Heart left ventricle (tissue), 13 donors: ENCODE measurements at regions not wholly inside any gene's neighbourhood (a gene's known extent, or its start where the extent isn't known, plus 50 kb on each side); places are given as distances from the start of the nearest gene placed in this dataset.

Experiments used
- CTCF ChIP-seq, 12 donors: fragments of 200-600 bp; sonication (generic) in 4 of 12; IDR thresholded peaks; one replicate each; pipeline versions ENCODE4 v1.5.0 to v1.8.0; 2018 to 2022; ENCODE audit warnings: antibody characterized with exemption in 12 of 12, mild to moderate bottlenecking in 5 of 12
- POLR2A ChIP-seq, 2 donors: fragments of 450-650 bp; IDR thresholded peaks; one replicate each; pipeline ENCODE4 v1.6.1; 2017; ENCODE audit warnings: antibody characterized with exemption in 2 of 2, mild to moderate bottlenecking in 2 of 2, moderate library complexity in 2 of 2
- donor health status: ischemic (EF 13 %, LVEDD 7.1; RV severe dilation, severe dysfunction).
- donor health status: DM: no; HTN: yes; CAD: no.
- donor health status: DM: no; HTN: no; CAD: no.
- donor health status: ischemic (EF 25% LVEDD 6.9; RV normal size, moderate dysfunction).
- donor health status: ischemic (EF 25% LVEDD 5.7; RV mildly dilated, moderate dysfunction).
- donor health status: ischemic (EF 35%, LVEDD 5.7; RV mildly dilated, moderate dysfunction).
- donor health status: nonischemic (EF 11% LVEDD 7.7; RV severe dilation, severe dysfunction).
- donor health status: DM: yes; HTN: yes; CAD: no.
- donor health status: PGD.
- donor health status: ischemic (EF 29% LVEDD 5.4; RV normal size, mild dysfunction).
- donor health status: nonischemic (EF 23%, LVEDD 6.1; RV moderate dilation, normal function).

GRCh38 chr5:56369361-56369811, 136.3 kb upstream of the ANKRD55 start:
- no peak for TF ChIP-seq CTCF (IDR thresholded peaks at IDR 0.05)
- no peak for TF ChIP-seq POLR2A (IDR thresholded peaks at IDR 0.05)
